ENCODE measurements at regions not wholly inside any gene's neighbourhood (a gene's known extent, or its start where the extent isn't known, plus 50 kb on each side); places are given as distances from the start of the nearest gene placed in this dataset.

DNA sequence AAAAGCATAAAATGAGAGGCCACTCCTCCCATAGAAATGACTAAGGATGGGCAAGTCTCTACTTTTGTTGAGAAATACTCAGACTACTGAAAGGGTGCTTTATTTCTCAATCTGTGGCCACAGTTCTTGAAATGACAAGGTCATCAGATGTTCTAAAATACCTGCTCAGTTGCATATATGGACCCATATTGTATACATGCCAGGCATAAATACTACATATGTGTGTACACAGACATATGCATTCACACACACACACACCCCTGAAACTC, 691.5 kb upstream of the SORCS1 start:
- Histone ChIP-seq H3K4me3 (ENCODE audit: low read depth in 2 of 2, low read length in 2 of 2) (no peak overlapping the region), H3K27ac (ENCODE audit: low read length) (no peak overlapping the region), H3K4me1 (ENCODE audit: control insufficient read depth, insufficient read depth, low read length) (no peaks in the 10 kb centered on the region), H3K27me3 (ENCODE audit: control insufficient read depth, insufficient read depth, low read length) (no peaks in the 10 kb centered on the region), H3K9me3 (ENCODE audit: control insufficient read depth, insufficient read depth, low read depth, low read length) (no peaks in the 10 kb centered on the region), H3K36me3 (ENCODE audit: control insufficient read depth, insufficient read depth, low read length) (no peaks in the 10 kb centered on the region)
- DNase-seq (ENCODE audit: low read depth, low spot score) (no peak), ATAC-seq (no peak)
- in situ Hi-C loops (cut with HindIII; ENCODE audit: low pct_unique_long_range_greater_than_20kb, low sequenced_read_pairs) (no loop called here), intact Hi-C loops (cut with micrococcal nuclease; ENCODE audit: unreplicated experiment) (no loop called here)
- ChIA-PET CTCF (no interaction called here), POLR2A (no interaction called here)
- BruUV-seq (replicated peaks): no TSS peak
- TF ChIP-seq, protein P1, sequence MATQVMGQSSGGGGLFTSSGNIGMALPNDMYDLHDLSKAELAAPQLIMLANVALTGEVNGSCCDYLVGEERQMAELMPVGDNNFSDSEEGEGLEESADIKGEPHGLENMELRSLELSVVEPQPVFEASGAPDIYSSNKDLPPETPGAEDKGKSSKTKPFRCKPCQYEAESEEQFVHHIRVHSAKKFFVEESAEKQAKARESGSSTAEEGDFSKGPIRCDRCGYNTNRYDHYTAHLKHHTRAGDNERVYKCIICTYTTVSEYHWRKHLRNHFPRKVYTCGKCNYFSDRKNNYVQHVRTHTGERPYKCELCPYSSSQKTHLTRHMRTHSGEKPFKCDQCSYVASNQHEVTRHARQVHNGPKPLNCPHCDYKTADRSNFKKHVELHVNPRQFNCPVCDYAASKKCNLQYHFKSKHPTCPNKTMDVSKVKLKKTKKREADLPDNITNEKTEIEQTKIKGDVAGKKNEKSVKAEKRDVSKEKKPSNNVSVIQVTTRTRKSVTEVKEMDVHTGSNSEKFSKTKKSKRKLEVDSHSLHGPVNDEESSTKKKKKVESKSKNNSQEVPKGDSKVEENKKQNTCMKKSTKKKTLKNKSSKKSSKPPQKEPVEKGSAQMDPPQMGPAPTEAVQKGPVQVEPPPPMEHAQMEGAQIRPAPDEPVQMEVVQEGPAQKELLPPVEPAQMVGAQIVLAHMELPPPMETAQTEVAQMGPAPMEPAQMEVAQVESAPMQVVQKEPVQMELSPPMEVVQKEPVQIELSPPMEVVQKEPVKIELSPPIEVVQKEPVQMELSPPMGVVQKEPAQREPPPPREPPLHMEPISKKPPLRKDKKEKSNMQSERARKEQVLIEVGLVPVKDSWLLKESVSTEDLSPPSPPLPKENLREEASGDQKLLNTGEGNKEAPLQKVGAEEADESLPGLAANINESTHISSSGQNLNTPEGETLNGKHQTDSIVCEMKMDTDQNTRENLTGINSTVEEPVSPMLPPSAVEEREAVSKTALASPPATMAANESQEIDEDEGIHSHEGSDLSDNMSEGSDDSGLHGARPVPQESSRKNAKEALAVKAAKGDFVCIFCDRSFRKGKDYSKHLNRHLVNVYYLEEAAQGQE (IDR thresholded peaks at IDR 0.05; ENCODE audit: insufficient read depth in 1 of 2, low read depth in 2 of 2, low read length in 1 of 2): no peak
- no peak for TF ChIP-seq SIN3A (IDR thresholded peaks at IDR 0.05; ENCODE audit: borderline replicate concordance, insufficient read depth, low read depth, low read length)
- no peak for TF ChIP-seq TCF7L2 (IDR thresholded peaks at IDR 0.05; ENCODE audit: low read depth, low read length)
- TF ChIP-seq, protein P2, sequence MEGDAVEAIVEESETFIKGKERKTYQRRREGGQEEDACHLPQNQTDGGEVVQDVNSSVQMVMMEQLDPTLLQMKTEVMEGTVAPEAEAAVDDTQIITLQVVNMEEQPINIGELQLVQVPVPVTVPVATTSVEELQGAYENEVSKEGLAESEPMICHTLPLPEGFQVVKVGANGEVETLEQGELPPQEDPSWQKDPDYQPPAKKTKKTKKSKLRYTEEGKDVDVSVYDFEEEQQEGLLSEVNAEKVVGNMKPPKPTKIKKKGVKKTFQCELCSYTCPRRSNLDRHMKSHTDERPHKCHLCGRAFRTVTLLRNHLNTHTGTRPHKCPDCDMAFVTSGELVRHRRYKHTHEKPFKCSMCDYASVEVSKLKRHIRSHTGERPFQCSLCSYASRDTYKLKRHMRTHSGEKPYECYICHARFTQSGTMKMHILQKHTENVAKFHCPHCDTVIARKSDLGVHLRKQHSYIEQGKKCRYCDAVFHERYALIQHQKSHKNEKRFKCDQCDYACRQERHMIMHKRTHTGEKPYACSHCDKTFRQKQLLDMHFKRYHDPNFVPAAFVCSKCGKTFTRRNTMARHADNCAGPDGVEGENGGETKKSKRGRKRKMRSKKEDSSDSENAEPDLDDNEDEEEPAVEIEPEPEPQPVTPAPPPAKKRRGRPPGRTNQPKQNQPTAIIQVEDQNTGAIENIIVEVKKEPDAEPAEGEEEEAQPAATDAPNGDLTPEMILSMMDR (IDR thresholded peaks at IDR 0.05): no peak
- TF ChIP-seq POLR2AphosphoS5 (IDR thresholded peaks at IDR 0.05; ENCODE audit: low read depth, low read length): no peak

DNA sequence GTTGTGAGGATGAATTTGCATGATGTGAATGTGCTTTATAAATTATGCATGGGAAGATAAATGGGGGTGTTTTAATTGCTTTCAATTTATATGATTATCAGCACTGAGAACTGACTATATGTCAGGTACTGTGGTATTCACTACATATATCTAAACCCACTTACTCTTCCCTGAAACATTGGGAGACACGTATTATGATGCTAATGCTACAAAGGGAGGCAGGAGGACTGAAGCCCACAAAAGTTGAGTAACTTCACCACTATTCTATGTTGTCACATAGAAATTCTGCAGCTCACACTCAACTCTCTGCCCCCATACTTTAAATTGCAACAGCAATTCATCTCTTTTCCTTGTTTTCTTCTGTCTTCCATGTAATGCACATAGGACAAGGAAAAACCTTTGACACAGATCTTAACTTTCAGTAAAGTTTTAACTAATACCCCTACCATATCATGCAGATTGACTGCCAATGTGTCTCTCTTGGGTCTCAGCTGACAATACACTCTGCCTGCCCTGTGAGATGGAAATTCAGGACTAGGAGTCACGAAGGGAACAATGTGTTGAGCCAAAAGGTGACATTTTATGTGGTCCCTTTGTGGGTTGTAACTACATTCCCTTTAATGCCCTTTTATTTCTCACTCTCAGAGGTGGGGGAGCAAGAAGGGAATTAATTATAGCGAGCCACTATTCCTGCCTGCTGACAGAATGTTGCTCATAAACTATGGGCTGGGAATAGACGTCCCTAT, 691.0 kb upstream of the SORCS1 start:
- ATAC-seq: no peak
- CTCF ChIA-PET: no interaction called here
- in situ Hi-C loops (cut with HindIII; ENCODE audit: low pct_unique_long_range_greater_than_20kb, low sequenced_read_pairs): no loop called here

More for the DNA sequence above, 691.0 kb upstream of the SORCS1 start:
- H3K4me3 ChIP-seq (ENCODE audit: low read depth in 2 of 2, low read length in 2 of 2): no peak overlapping the region
- H3K9me3 ChIP-seq (ENCODE audit: control insufficient read depth, insufficient read depth, low read depth, low read length): no peaks in the 10 kb centered on the region
- no peaks in the 10 kb centered on the region for H3K4me1 ChIP-seq (ENCODE audit: control insufficient read depth, insufficient read depth, low read length)
- H3K36me3 ChIP-seq (ENCODE audit: control insufficient read depth, insufficient read depth, low read length): no peaks in the 10 kb centered on the region
- no peak for DNase-seq (ENCODE audit: low read depth, low spot score)
- TF ChIP-seq SIN3A (IDR thresholded peaks at IDR 0.05; ENCODE audit: borderline replicate concordance, insufficient read depth, low read depth, low read length): no peak
- TF ChIP-seq POLR2AphosphoS5 (IDR thresholded peaks at IDR 0.05; ENCODE audit: low read depth, low read length): no peak
- TF ChIP-seq, protein P2 (IDR thresholded peaks at IDR 0.05): no peak
- no peak for TF ChIP-seq TCF7L2 (IDR thresholded peaks at IDR 0.05; ENCODE audit: low read depth, low read length)
- TF ChIP-seq, protein P1 (IDR thresholded peaks at IDR 0.05; ENCODE audit: insufficient read depth in 1 of 2, low read depth in 2 of 2, low read length in 1 of 2): no peak
- BruUV-seq (replicated peaks): no TSS peak
- POLR2A ChIA-PET: no interaction called here
- intact Hi-C loops (cut with micrococcal nuclease; ENCODE audit: unreplicated experiment): no loop called here
- no peaks in the 10 kb centered on the region for H3K27me3 ChIP-seq (ENCODE audit: control insufficient read depth, insufficient read depth, low read length)
- H3K27ac ChIP-seq (ENCODE audit: low read length): no peak overlapping the region

Measured in Panc1 (cell line).